ENCODE measurements at regions not wholly inside any gene's neighbourhood (a gene's known extent, or its start where the extent isn't known, plus 50 kb on each side); places are given as distances from the start of the nearest gene placed in this dataset.
A peak's percentile ranks its signal among the peaks of the same experiment; 100 is the strongest.

DNA sequence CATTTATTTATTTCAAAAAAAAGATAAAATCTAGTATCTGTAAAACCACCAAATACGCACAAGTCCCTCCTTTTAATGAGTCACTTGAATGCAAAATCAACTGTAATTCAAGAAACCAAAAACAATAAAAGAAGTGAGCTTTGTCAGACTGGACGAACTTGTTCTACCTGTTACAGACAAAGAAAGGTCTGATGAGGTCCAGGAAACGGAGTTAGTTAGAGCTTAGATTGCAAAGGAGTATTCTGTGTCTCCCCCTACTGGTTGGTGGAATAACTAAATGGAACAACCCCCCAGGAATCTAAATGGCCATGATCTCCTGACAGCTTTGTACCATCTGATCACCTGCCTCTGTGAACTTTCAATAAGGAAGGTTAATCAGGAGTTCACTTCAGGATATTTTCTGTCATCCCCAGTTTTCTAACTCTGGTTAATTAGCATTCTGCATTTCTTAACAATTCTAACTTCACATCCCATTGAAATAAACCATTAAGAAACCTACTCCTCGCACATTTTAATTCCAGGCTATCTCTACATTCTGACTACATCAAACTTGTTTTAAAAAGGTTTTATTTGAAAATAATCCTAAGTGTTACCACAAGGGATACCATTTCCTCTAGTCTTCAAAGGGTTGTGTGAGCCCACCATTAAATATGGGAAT lies 333.0 kb upstream of the SATB1 start:
- no peak overlapping the region for H4K5ac ChIP-seq (ENCODE audit: insufficient read length, low read depth, low read length)
- H3K23ac ChIP-seq (ENCODE audit: insufficient read length, low read depth, low read length), result no peak overlapping the region
- H3K4me3 Mint-ChIP-seq, result no peak overlapping the region
- H3K14ac ChIP-seq (ENCODE audit: insufficient read depth, low read length), result no peak overlapping the region
- H4K20me1 ChIP-seq (ENCODE audit: control insufficient read depth, insufficient read depth, insufficient read length), result no peaks in the 10 kb centered on the region
- no peaks in the 10 kb centered on the region for H3K27me3 ChIP-seq (ENCODE audit: insufficient read depth, low read length)
- H2BK120ac ChIP-seq (ENCODE audit: low read depth, low read length, poor library complexity, severe bottlenecking), result no peak overlapping the region
- H3K4me2 ChIP-seq (ENCODE audit: insufficient read depth, insufficient read length, low read length), result no peak overlapping the region
- no peak overlapping the region for H4K8ac ChIP-seq (replicated peaks; ENCODE audit: insufficient read length, low read depth, low read length)
- no peak overlapping the region for H3K18ac ChIP-seq (ENCODE audit: insufficient read length, low read depth, low read length)
- no peak overlapping the region for H2AK5ac ChIP-seq (ENCODE audit: insufficient read length, low read length)
- H3K9ac ChIP-seq (ENCODE audit: extremely low read depth, insufficient read length, low read length), result no peak overlapping the region
- no peak overlapping the region for H2BK12ac ChIP-seq (ENCODE audit: insufficient read length, low read depth, low read length)
- H3K4ac ChIP-seq (ENCODE audit: low read depth, low read length), result no peak overlapping the region
- no peaks in the 10 kb centered on the region for H3K23me2 ChIP-seq (ENCODE audit: insufficient read length, low read depth, low read length, poor library complexity, severe bottlenecking)
- H3K36me3 Mint-ChIP-seq (ENCODE audit: insufficient read depth in 1 of 3, low read depth in 3 of 3), result no peaks in the 10 kb centered on the region
- no peaks in the 10 kb centered on the region for H3K79me2 ChIP-seq (ENCODE audit: insufficient read depth, low read length)
- no peak overlapping the region for H3T11ph ChIP-seq (ENCODE audit: low read length)
- H3K4me1 ChIP-seq (ENCODE audit: insufficient read depth, low read length), result no peaks in the 10 kb centered on the region
- no peak overlapping the region for H3K56ac ChIP-seq (ENCODE audit: insufficient read length, low read depth, low read length)
- H2BK20ac ChIP-seq (ENCODE audit: low read depth, low read length, poor library complexity, severe bottlenecking), result no peak overlapping the region
- peaks cover 9 to 16% of the 10 kb centered on the region in 2 experiments for H3K4me1 Mint-ChIP-seq
- 100% methylated on average over 1 of the region's 4 CpGs for WGBS (ENCODE audit: extremely low coverage, insufficient read length, low lambda C conversion rate)
- H3K27me3 Mint-ChIP-seq (ENCODE audit: low read depth), result no peaks in the 10 kb centered on the region
- no peaks in the 10 kb centered on the region for H3K9me3 ChIP-seq (ENCODE audit: control insufficient read depth, low read depth, low read length)
- H2AFZ ChIP-seq (ENCODE audit: low read length), result no peak overlapping the region
- H2BK5ac ChIP-seq (ENCODE audit: insufficient read length, low read length), result no peak overlapping the region
- H4K91ac ChIP-seq (ENCODE audit: insufficient read length, low read depth, low read length), result no peak overlapping the region
- H3K27ac ChIP-seq (ENCODE audit: insufficient read length, low read depth, low read length), result no peak overlapping the region
- TF ChIP-seq, protein P1, sequence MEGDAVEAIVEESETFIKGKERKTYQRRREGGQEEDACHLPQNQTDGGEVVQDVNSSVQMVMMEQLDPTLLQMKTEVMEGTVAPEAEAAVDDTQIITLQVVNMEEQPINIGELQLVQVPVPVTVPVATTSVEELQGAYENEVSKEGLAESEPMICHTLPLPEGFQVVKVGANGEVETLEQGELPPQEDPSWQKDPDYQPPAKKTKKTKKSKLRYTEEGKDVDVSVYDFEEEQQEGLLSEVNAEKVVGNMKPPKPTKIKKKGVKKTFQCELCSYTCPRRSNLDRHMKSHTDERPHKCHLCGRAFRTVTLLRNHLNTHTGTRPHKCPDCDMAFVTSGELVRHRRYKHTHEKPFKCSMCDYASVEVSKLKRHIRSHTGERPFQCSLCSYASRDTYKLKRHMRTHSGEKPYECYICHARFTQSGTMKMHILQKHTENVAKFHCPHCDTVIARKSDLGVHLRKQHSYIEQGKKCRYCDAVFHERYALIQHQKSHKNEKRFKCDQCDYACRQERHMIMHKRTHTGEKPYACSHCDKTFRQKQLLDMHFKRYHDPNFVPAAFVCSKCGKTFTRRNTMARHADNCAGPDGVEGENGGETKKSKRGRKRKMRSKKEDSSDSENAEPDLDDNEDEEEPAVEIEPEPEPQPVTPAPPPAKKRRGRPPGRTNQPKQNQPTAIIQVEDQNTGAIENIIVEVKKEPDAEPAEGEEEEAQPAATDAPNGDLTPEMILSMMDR (conservative IDR thresholded peaks at IDR 0.05), result peak; percentile 88
- DNase-seq, result peak; percentile 43
- H2BK15ac ChIP-seq (ENCODE audit: low read depth, low read length), result no peak overlapping the region
- H3K27ac Mint-ChIP-seq, result no peak overlapping the region
- H3K9me3 Mint-ChIP-seq, result no peaks in the 10 kb centered on the region
- H3K79me1 ChIP-seq (ENCODE audit: insufficient read depth, low read depth, low read length, poor library complexity, severe bottlenecking), result no peaks in the 10 kb centered on the region
